CD4-positive, alpha-beta T cell (primary cell): ENCODE measurements at regions not wholly inside any gene's neighbourhood (a gene's known extent, or its start where the extent isn't known, plus 50 kb on each side); places are given as distances from the start of the nearest gene placed in this dataset.
"Not testable (repeated sequence)": the region's sequence is repeated elsewhere in the genome, so short reads cannot be mapped to it uniquely, and the experiment has no call there.

Experiments
- ATAC-seq: fragments of 200-7000 bp; cut with Tn5 transposase; one replicate; pipeline ENCODE4 v1.10.0; 2022; ENCODE audit warnings: mild to moderate bottlenecking; ENCODE audit not compliant: poor library complexity
- CTCF ChIA-PET: fragments of 350-600 bp; sonication (Branson Sonifier 250); formaldehyde crosslinking; loops from one replicate; lab custom pipeline; 2021; ENCODE audit warnings: antibody characterized with exemption, inconsistent platforms; lab: Charles Lee
- POLR2A ChIA-PET: fragments of 350-600 bp; sonication (Branson Sonifier 250); formaldehyde crosslinking; loops from one replicate; lab custom pipeline; 2021; ENCODE audit warnings: antibody characterized with exemption, inconsistent platforms; lab: Charles Lee
- DNase-seq, 14 experiments: peaks; one replicate each; pipeline ENCODE4 v3.0.0-alpha.2; 2013 to 2020; ENCODE audit warnings: mixed read lengths in 2 of 14
- H3K27ac ChIP-seq, 2 donors: one replicate each; pipeline versions ENCODE4 v1.5.1 to v1.7.0; 2013; ENCODE audit warnings: low read length in 2 of 2, low read depth in 1 of 2, mild to moderate bottlenecking in 1 of 2
- H3K27me3 ChIP-seq, 2 experiments: 1 replicate in 1 of 2; 2 replicates in 1 of 2; pipeline versions ENCODE4 v1.6.1 to v1.7.0; 2013; ENCODE audit warnings: low read length in 2 of 2, control low read depth in 1 of 2, mild to moderate bottlenecking in 1 of 2, moderate library complexity in 1 of 2; ENCODE audit not compliant: insufficient read depth in 2 of 2, control insufficient read depth in 1 of 2
- H3K36me3 ChIP-seq: one replicate; pipeline ENCODE4 v1.6.1; 2013; ENCODE audit warnings: low read length, control low read depth; ENCODE audit not compliant: insufficient read depth
- H3K4me1 ChIP-seq: one replicate; pipeline ENCODE4 v1.6.1; 2013; ENCODE audit warnings: low read length, control low read depth; ENCODE audit not compliant: insufficient read depth
- H3K4me3 ChIP-seq: one replicate; pipeline ENCODE4 v1.5.1; 2013; ENCODE audit warnings: mild to moderate bottlenecking, low read length, moderate library complexity
- H3K9me3 ChIP-seq, 2 experiments: 1 replicate in 1 of 2; 2 replicates in 1 of 2; pipeline versions ENCODE4 v1.6.1 to v1.7.0; 2013; ENCODE audit warnings: low read length in 2 of 2, mild to moderate bottlenecking in 2 of 2, control low read depth in 1 of 2, moderate library complexity in 1 of 2; ENCODE audit not compliant: control insufficient read depth in 1 of 2, insufficient read depth in 1 of 2
- H3K27ac Mint-ChIP-seq: one replicate; pipeline ENCODE4 v1.8.0; 2020; ENCODE audit warnings: mixed read lengths
- H3K27me3 Mint-ChIP-seq: one replicate; pipeline ENCODE4 v1.8.0; 2021; ENCODE audit warnings: mixed read lengths
- H3K36me3 Mint-ChIP-seq: one replicate; pipeline ENCODE4 v1.8.0; 2021; ENCODE audit warnings: low read depth, mixed read lengths
- H3K4me1 Mint-ChIP-seq: one replicate; pipeline ENCODE4 v1.8.0; 2021; ENCODE audit warnings: low read depth, mixed read lengths
- H3K4me3 Mint-ChIP-seq: one replicate; pipeline ENCODE4 v1.8.0; 2020; ENCODE audit warnings: mild to moderate bottlenecking, mixed read lengths
- H3K9me3 Mint-ChIP-seq: one replicate; pipeline ENCODE4 v1.8.0; 2020; ENCODE audit warnings: mixed read lengths
- CTCF ChIP-seq: fragments of 200-600 bp; IDR thresholded peaks from one replicate; pipeline ENCODE4 v1.8.0; 2022; ENCODE audit warnings: antibody characterized with exemption, mild to moderate bottlenecking
- intact Hi-C, 2 experiments: fragments of 100-400 bp; cut with DNase I in 1 of 2; cut with micrococcal nuclease in 1 of 2; formaldehyde crosslinking; loops; one replicate each; pipeline versions ENCODE4 v1.15.1 to v1.9.0; 2023 to 2025; cut with DNase I, micrococcal nuclease

DNA sequence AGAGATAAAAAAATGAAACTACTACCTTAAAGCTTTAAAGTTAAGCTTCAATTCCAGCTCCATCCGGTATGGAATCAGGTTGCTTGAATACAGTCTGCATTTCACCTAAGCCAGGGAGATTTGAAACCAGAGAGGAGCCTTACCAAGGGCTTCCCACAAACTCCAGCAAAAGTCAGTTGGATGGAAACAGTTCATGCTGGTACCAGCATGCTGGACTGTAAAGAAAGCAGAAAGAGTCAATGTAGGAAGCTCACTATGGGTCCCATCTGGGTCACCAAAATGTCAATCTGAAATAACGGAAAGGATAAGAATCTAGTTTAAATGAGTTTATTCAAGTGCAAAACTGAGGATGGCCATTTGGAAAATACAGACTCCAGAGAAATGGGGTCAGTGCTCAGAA, 65.3 kb downstream of the CDO1 start:
- no peaks in the 10 kb centered on the region for H3K9me3 ChIP-seq
- intact Hi-C loops = no loop called here
- Mint-ChIP-seq H3K9me3 (peaks cover under 1% of the 10 kb centered on the region), H3K27me3 (peaks cover 42% of the 10 kb centered on the region), H3K4me3 (no peak overlapping the region), H3K27ac (no peak overlapping the region), H3K36me3 (no peaks in the 10 kb centered on the region), H3K4me1 (peaks cover 5% of the 10 kb centered on the region)
- H3K4me1 ChIP-seq = no peaks in the 10 kb centered on the region
- CTCF ChIA-PET = no interaction called here
- peaks cover 0 to 13% of the 10 kb centered on the region in 2 experiments for H3K27me3 ChIP-seq
- no peak for ATAC-seq
- no peaks in the 10 kb centered on the region for H3K36me3 ChIP-seq
- POLR2A ChIA-PET = no interaction called here
- no peak overlapping the region for H3K4me3 ChIP-seq
- no peak for DNase-seq
- H3K27ac ChIP-seq = no peak overlapping the region
- TF ChIP-seq CTCF = no peak

GRCh38 chr5:115749016-115749415, 67.4 kb downstream of the CDO1 start:
- H3K4me3 ChIP-seq = no peak overlapping the region
- H3K36me3 ChIP-seq = no peaks in the 10 kb centered on the region
- ATAC-seq (no peak), DNase-seq (no peak)
- CTCF ChIA-PET = no interaction called here
- no peaks in the 10 kb centered on the region for H3K4me1 ChIP-seq
- Mint-ChIP-seq H3K9me3 (peaks cover 9% of the 10 kb centered on the region), H3K36me3 (no peaks in the 10 kb centered on the region), H3K4me3 (no peak overlapping the region), H3K27me3 (peaks cover 45% of the 10 kb centered on the region), H3K4me1 (peaks cover 5% of the 10 kb centered on the region), H3K27ac (no peak overlapping the region)
- no peak overlapping the region for H3K27ac ChIP-seq
- H3K9me3 ChIP-seq = peaks cover 0 to 9% of the 10 kb centered on the region in 2 experiments
- intact Hi-C loops = no loop called here
- POLR2A ChIA-PET = no interaction called here
- TF ChIP-seq CTCF = no peak
- H3K27me3 ChIP-seq = peaks cover 6 to 8% of the 10 kb centered on the region in 2 experiments

DNA sequence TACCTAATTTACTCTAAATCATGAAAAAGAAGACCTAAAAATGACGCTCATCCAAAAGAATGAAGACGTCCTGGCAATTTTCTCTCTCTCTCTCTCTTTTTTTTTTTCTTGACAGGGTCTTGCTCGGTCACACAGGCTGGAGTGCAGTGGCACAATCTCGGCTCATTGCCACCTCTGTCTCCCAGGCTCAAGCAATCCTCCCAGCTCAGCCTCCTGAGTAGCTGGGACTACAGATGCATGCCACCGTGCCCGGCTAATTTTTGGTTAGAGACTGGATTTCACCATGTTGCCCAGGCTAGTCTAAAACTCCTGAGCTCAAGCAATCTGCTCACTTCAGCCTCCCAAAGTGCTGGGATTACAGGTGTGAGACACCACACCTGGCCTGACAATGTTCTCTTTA, 77.2 kb downstream of the CDO1 start:
- H3K27me3 ChIP-seq, CTCF ChIA-PET, H3K9me3 ChIP-seq, ATAC-seq, H3K4me3 Mint-ChIP-seq, H3K4me1 ChIP-seq, intact Hi-C loops, H3K36me3 Mint-ChIP-seq, H3K27ac ChIP-seq, H3K4me1 Mint-ChIP-seq, H3K4me3 ChIP-seq, POLR2A ChIA-PET, H3K36me3 ChIP-seq, DNase-seq, H3K27ac Mint-ChIP-seq: not testable (repeated sequence)
- Mint-ChIP-seq H3K27me3 (peaks cover 52% of the 10 kb centered on the region), H3K9me3 (peaks cover 20% of the 10 kb centered on the region)

GRCh38 chr5:115738830-115739229, 77.6 kb downstream of the CDO1 start:
- POLR2A ChIA-PET = no interaction called here
- CTCF ChIA-PET = no interaction called here
- no peak for ATAC-seq
- Histone ChIP-seq H3K27me3 (peaks cover 0 to 5% of the 10 kb centered on the region in 2 experiments), H3K36me3 (no peaks in the 10 kb centered on the region), H3K4me3 (no peak overlapping the region), H3K27ac (no peak overlapping the region), H3K9me3 (no peaks in the 10 kb centered on the region), H3K4me1 (no peaks in the 10 kb centered on the region)
- Mint-ChIP-seq H3K27me3 (peaks cover 51% of the 10 kb centered on the region), H3K36me3 (no peaks in the 10 kb centered on the region), H3K4me1 (no peaks in the 10 kb centered on the region), H3K27ac (no peak overlapping the region), H3K9me3 (peaks cover 16% of the 10 kb centered on the region), H3K4me3 (no peak overlapping the region)
- no peak for TF ChIP-seq CTCF
- DNase-seq = no peak
- intact Hi-C loops = no loop called here
